Epithelial cell of esophagus (primary cell): ENCODE measurements at regions not wholly inside any gene's neighbourhood (a gene's known extent, or its start where the extent isn't known, plus 50 kb on each side); places are given as distances from the start of the nearest gene placed in this dataset.
A peak's percentile ranks its signal among the peaks of the same experiment; 100 is the strongest.

Experiments
- DNase-seq: peaks from one replicate; pipeline ENCODE4 v3.0.0; 2010; ENCODE audit warnings: low read depth
- H3K4me3 ChIP-seq: 2 replicates; pipeline ENCODE4 v1.5.1; 2011; ENCODE audit warnings: mild to moderate bottlenecking, low read length, control low read depth
- CTCF ChIP-seq: IDR thresholded peaks from 2 replicates; pipeline ENCODE4 v1.5.1; 2011; ENCODE audit warnings: low read depth, mild to moderate bottlenecking, low read length, control low read depth, inconsistent platforms; ENCODE audit not compliant: insufficient read depth; ENCODE audit errors: missing control alignments

DNA sequence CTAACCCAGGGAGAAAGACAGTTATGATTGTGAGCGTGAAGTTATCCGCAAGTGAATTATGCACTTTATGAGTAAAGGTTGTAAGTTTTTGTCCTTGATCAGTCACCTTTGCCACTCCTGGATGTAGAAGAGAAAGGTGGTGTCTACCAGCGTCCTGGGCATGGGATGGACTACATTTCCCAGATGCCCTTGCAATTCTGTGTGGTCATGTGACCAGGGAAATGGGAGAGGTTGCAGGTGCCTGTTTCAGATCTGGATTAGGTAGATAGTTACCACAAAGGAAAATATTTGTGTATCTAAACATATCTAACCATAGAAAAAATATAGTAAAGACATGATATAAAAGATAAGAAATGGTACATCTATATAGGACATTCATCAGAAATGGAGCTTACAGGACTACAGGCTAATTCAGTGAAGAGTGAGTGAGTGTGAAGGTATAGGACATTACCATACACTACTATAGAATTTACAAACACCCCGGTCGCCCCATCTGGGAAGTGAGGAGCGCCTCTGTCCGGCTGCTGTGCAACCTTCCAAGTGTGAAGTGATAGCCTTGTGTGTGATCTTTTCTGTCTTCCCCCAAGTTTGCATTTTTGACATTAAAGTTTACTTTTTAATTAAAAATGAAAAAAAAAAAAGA, 51.6 kb upstream of the CACNA1A start:
- H3K4me3 ChIP-seq: no peak overlapping the region
- TF ChIP-seq CTCF: no peak
- DNase-seq: peak; percentile 2

DNA sequence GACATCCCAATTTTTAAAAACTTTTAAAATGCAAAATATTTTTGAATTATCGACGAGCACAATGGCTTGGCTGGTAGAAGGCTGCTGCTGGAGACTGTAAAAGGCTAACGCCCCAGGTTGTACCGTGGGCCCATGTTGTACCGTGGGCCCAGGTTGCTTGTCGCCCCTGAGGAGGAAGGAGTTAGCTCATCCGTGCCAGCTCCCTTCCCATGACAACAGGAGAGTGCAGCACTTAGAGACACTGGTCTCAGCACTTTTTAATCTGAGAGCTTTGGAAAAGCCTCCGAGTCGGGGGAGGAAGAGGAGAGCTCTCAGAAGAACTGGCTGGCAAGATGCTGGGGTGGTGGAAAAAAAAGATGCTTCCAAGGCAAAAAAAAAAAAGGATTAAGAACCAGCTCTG, 50.3 kb upstream of the CACNA1A start:
- no peak for DNase-seq
- H3K4me3 ChIP-seq: no peak overlapping the region
- no peak for TF ChIP-seq CTCF
